IgD-negative memory B cell (primary cell): ENCODE measurements at regions not wholly inside any gene's neighbourhood (a gene's known extent, or its start where the extent isn't known, plus 50 kb on each side); places are given as distances from the start of the nearest gene placed in this dataset.

Source experiments
- H3K27ac Mint-ChIP-seq, 3 donors: one replicate each; pipeline ENCODE4 v1.8.0; 2020 to 2022; ENCODE audit warnings: mild to moderate bottlenecking in 3 of 3, mixed read lengths in 3 of 3, moderate library complexity in 1 of 3
- H3K27me3 Mint-ChIP-seq: one replicate; pipeline ENCODE4 v1.8.0; 2021; ENCODE audit warnings: mixed read lengths
- H3K36me3 Mint-ChIP-seq: one replicate; pipeline ENCODE4 v1.8.0; 2020; ENCODE audit warnings: mild to moderate bottlenecking, mixed read lengths
- H3K4me1 Mint-ChIP-seq, 3 donors: one replicate each; pipeline ENCODE4 v1.8.0; 2020 to 2022; ENCODE audit warnings: mixed read lengths in 3 of 3, mild to moderate bottlenecking in 1 of 3
- H3K4me3 Mint-ChIP-seq, 4 donors: one replicate each; pipeline ENCODE4 v1.8.0; 2020 to 2022; ENCODE audit warnings: mild to moderate bottlenecking in 4 of 4, mixed read lengths in 4 of 4, moderate library complexity in 3 of 4
- H3K9me3 Mint-ChIP-seq, 3 donors: one replicate each; pipeline ENCODE4 v1.8.0; 2020 to 2021; ENCODE audit warnings: mixed read lengths in 3 of 3, mild to moderate bottlenecking in 1 of 3

DNA sequence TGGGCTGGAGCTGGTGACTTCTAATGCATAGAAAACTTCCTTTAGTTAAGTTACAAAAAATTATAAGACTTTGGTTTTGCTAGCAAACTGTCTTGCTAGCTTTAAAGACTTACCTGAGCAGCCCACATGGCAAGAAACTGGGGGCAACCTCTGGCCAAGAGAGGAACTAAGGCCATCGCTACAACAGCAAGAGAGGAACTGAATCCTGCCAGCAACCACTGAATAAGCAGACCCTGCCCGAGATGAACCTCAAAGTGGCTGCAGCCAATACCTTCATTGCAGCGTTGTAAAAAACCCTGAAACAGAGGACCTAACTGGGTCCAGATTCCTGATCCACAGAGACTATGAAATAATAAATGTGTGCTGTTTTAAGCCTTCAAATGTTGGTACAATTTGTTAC is 54.6 kb upstream of the STARD3NL start:
- Mint-ChIP-seq H3K27me3 (peaks cover 12% of the 10 kb centered on the region), H3K36me3 (peaks cover 2% of the 10 kb centered on the region), H3K4me1 (no peaks in the 10 kb centered on the region), H3K27ac (no peak overlapping the region), H3K4me3 (peak overlapping the region in 1 of 4 donors; percentile 45), H3K9me3 (peaks cover 2 to 4% (median 4%) of the 10 kb centered on the region in 3 donors)

DNA sequence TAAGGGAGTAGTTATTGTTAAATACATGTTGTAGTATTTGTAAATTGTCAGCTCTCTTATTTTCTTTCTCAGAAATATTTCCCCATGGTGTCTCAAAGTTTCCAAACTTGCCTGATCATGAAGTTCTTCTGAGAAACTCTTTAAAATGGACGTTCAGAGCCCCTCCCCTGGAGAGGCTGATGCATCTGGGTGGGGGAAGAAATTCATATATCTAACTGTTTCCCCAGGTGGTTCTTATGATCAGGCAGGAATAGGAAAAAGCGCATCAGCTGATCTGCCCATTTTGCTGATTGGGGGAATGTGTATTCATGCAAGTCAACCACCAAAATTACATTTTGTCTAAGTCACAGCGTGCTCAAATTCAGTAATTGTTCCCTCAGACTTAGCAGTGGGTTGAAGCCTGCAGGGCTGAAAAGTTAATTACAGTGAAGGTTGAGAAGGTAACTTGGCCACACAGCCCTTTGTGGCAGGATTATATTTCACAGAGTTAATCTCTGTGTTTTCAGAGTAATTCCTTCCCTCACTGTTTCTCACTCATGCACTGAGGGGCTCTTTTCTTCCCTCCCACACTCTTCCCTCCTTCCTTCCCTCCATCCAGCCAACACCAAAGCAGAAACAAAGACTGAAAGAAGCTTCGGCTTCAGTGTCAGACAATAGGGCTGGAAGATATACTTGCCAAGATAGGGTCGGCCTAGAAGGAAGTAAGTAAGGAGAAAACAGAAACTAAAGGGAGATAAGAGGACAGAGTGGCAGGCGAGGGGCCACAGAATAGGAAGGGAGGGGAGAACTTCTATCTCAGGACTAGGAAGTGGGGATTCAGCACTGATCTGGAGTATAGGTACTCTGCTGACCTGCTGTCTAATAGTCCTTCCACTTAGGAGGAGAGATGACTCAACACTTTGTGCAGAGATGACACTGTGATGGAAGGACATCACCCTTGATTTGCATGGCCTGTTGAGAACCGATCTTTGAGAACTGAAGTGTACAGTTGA is 50.5 kb upstream of the STARD3NL start:
- Mint-ChIP-seq H3K4me1 (no peaks in the 10 kb centered on the region), H3K27ac (no peak overlapping the region), H3K36me3 (peaks cover 5% of the 10 kb centered on the region), H3K4me3 (peak overlapping the region in 1 of 4 donors; percentile 9), H3K9me3 (no peaks in the 10 kb centered on the region), H3K27me3 (peaks cover 25% of the 10 kb centered on the region)
